GM23338 (cell line): ENCODE measurements at regions not wholly inside any gene's neighbourhood (a gene's known extent, or its start where the extent isn't known, plus 50 kb on each side); places are given as distances from the start of the nearest gene placed in this dataset.

Source experiments
- ATAC-seq: fragments of 200-7000 bp; cut with Tn5 transposase; 3 replicates; pipeline ENCODE4 v1.9.1; 2020
- DNase-seq: peaks from one replicate; pipeline ENCODE4 v3.0.0-alpha.2; 2015; ENCODE audit warnings: low spot score
- H2AFZ ChIP-seq: fragments of 200-600 bp; sonication (generic); 2 replicates; pipeline ENCODE4 v1.8.0; 2016; ENCODE audit warnings: antibody characterized with exemption, mild to moderate bottlenecking, moderate library complexity
- H3F3A ChIP-seq: fragments of 200-600 bp; sonication (generic); replicated peaks from 2 replicates; pipeline ENCODE4 v1.8.0; 2017; ENCODE audit warnings: antibody characterized with exemption, mixed run types, low read depth
- H3K27ac ChIP-seq: fragments of 200-600 bp; sonication (generic); 2 replicates; pipeline ENCODE4 v1.6.1; 2016; ENCODE audit warnings: low read depth
- H3K27me3 ChIP-seq: fragments of 200-600 bp; sonication (generic); 2 replicates; pipeline ENCODE4 v1.8.0; 2016; ENCODE audit warnings: mild to moderate bottlenecking, mixed run types, moderate library complexity; ENCODE audit not compliant: insufficient read depth
- H3K36me3 ChIP-seq: fragments of 200-600 bp; sonication (generic); 2 replicates; pipeline ENCODE4 v1.8.0; 2016; ENCODE audit warnings: mild to moderate bottlenecking; ENCODE audit not compliant: insufficient read depth
- H3K4me1 ChIP-seq: fragments of 200-600 bp; sonication (generic); 2 replicates; pipeline ENCODE4 v1.8.0; 2016; ENCODE audit warnings: mild to moderate bottlenecking, moderate library complexity; ENCODE audit not compliant: insufficient read depth
- H3K4me2 ChIP-seq: fragments of 200-600 bp; sonication (generic); 2 replicates; pipeline ENCODE4 v1.7.1; 2017; ENCODE audit warnings: mixed run types
- H3K4me3 ChIP-seq: fragments of 200-600 bp; sonication (generic); 2 replicates; pipeline ENCODE4 v1.6.1; 2016; ENCODE audit warnings: mixed run types
- H3K79me2 ChIP-seq: fragments of 200-600 bp; sonication (generic); replicated peaks from 2 replicates; pipeline ENCODE4 v1.8.0; 2017; ENCODE audit warnings: mild to moderate bottlenecking; ENCODE audit not compliant: insufficient read depth
- H3K9me2 ChIP-seq: fragments of 200-600 bp; sonication (generic); 2 replicates; pipeline ENCODE4 v1.8.0; 2017; ENCODE audit not compliant: insufficient read depth
- H4K20me1 ChIP-seq: fragments of 200-600 bp; sonication (generic); replicated peaks from 2 replicates; pipeline ENCODE4 v1.8.0; 2017; ENCODE audit warnings: mild to moderate bottlenecking; ENCODE audit not compliant: insufficient read depth
- H3K27ac Mint-ChIP-seq: 2 replicates; pipeline ENCODE4 v1.8.0; 2020; ENCODE audit warnings: inconsistent platforms, mild to moderate bottlenecking, moderate library complexity, mixed read lengths
- H3K27me3 Mint-ChIP-seq: 3 replicates; pipeline ENCODE4 v1.8.0; 2022; ENCODE audit warnings: low read depth, mild to moderate bottlenecking, moderate library complexity, mixed read lengths, inconsistent platforms; ENCODE audit not compliant: insufficient read depth, poor library complexity
- H3K36me3 Mint-ChIP-seq: 3 replicates; pipeline ENCODE4 v1.8.0; 2021; ENCODE audit warnings: low read depth, mild to moderate bottlenecking, inconsistent platforms, moderate library complexity, mixed read lengths
- H3K4me1 Mint-ChIP-seq: 3 replicates; pipeline ENCODE4 v1.8.0; 2020; ENCODE audit warnings: mild to moderate bottlenecking, inconsistent platforms, mixed read lengths
- H3K4me3 Mint-ChIP-seq: 3 replicates; pipeline ENCODE4 v1.8.0; 2021; ENCODE audit warnings: moderate library complexity, mild to moderate bottlenecking, inconsistent platforms, mixed read lengths
- H3K9me3 Mint-ChIP-seq: 3 replicates; pipeline ENCODE4 v1.8.0; 2020; ENCODE audit warnings: moderate library complexity, mild to moderate bottlenecking, inconsistent platforms, mixed read lengths
- CREB1 ChIP-seq: fragments of 250-450 bp; sonication (Bioruptor Pico); IDR thresholded peaks from 2 replicates; pipeline ENCODE4 v1.5.0; 2020; ENCODE audit warnings: low read depth, mild to moderate bottlenecking, moderate library complexity
- CTCF ChIP-seq, 2 experiments: fragments of 200-600 bp in 1 of 2; sonication (generic) in 1 of 2; conservative IDR thresholded peaks; 2 replicates each; pipeline versions ENCODE4 v1.5.1 to v1.6.1; 2016 to 2017; ENCODE audit warnings: antibody characterized with exemption in 2 of 2, low read depth in 2 of 2, mild to moderate bottlenecking in 2 of 2, moderate library complexity in 1 of 2
- ETS1 ChIP-seq: IDR thresholded peaks from 2 replicates; pipeline ENCODE4 v1.6.1; 2016; ENCODE audit warnings: antibody characterized with exemption
- EZH2 ChIP-seq: fragments of 200-600 bp; sonication (generic); IDR thresholded peaks from one replicate; pipeline ENCODE4 v1.8.0; 2017; ENCODE audit warnings: antibody characterized with exemption, mild to moderate bottlenecking, low read depth; ENCODE audit not compliant: unreplicated experiment
- EZH2phosphoT487 ChIP-seq: fragments of 200-600 bp; sonication (generic); IDR thresholded peaks from one replicate; pipeline ENCODE4 v1.8.1; 2018; ENCODE audit warnings: antibody characterized with exemption; ENCODE audit not compliant: unreplicated experiment
- JUNB ChIP-seq: IDR thresholded peaks from one replicate; pipeline ENCODE4 v1.6.1; 2016; ENCODE audit warnings: antibody characterized with exemption; ENCODE audit not compliant: unreplicated experiment
- NANOG ChIP-seq: IDR thresholded peaks from 2 replicates; pipeline ENCODE4 v1.6.1; 2016; ENCODE audit warnings: antibody characterized with exemption, borderline replicate concordance
- POLR2AphosphoS5 ChIP-seq: IDR thresholded peaks from 2 replicates; pipeline ENCODE4 v1.6.1; 2016; ENCODE audit warnings: antibody characterized with exemption, low read depth
- REST ChIP-seq: IDR thresholded peaks from one replicate; pipeline ENCODE4 v1.6.1; 2018; ENCODE audit warnings: antibody characterized with exemption; ENCODE audit not compliant: unreplicated experiment
- ZNF114 ChIP-seq: fragments of 250-450 bp; sonication (Bioruptor Pico); IDR thresholded peaks from 2 replicates; pipeline ENCODE4 v1.5.0; 2020; ENCODE audit warnings: mild to moderate bottlenecking, moderate library complexity
- ZNF462 ChIP-seq: fragments of 250-450 bp; sonication (Bioruptor Pico); IDR thresholded peaks from 2 replicates; pipeline ENCODE4 v1.5.0; 2020; ENCODE audit warnings: mild to moderate bottlenecking, moderate library complexity

GRCh38 chr18:34965566-34965965 lies 75.6 kb upstream of the MAPRE2 start (continued):
- no peak for TF ChIP-seq CTCF (conservative IDR thresholded peaks at IDR 0.05; ENCODE audit: low read depth in 2 of 2)
- no peak for TF ChIP-seq POLR2AphosphoS5
- no peak for TF ChIP-seq CREB1
- TF ChIP-seq NANOG, result no peak
- TF ChIP-seq ETS1, result no peak
- TF ChIP-seq REST, result no peak

- Mint-ChIP-seq H3K36me3 (no peaks in the 10 kb centered on the region), H3K4me3 (no peak overlapping the region), H3K4me1 (no peaks in the 10 kb centered on the region), H3K27ac (no peak overlapping the region), H3K9me3 (no peaks in the 10 kb centered on the region), H3K27me3 (peaks cover 4% of the 10 kb centered on the region)
- H3K4me3 ChIP-seq, result no peak overlapping the region
- H3F3A ChIP-seq, result no peaks in the 10 kb centered on the region
- H3K4me1 ChIP-seq, result no peaks in the 10 kb centered on the region
- no peaks in the 10 kb centered on the region for H3K36me3 ChIP-seq
- no peaks in the 10 kb centered on the region for H4K20me1 ChIP-seq
- no peak overlapping the region for H2AFZ ChIP-seq
- H3K27me3 ChIP-seq, result peaks cover 25% of the 10 kb centered on the region
- no peaks in the 10 kb centered on the region for H3K9me2 ChIP-seq
- DNase-seq (no peak), ATAC-seq (no peak)
- no peaks in the 10 kb centered on the region for H3K79me2 ChIP-seq
- no peak overlapping the region for H3K27ac ChIP-seq
- no peak overlapping the region for H3K4me2 ChIP-seq
- TF ChIP-seq EZH2phosphoT487 (no peak), JUNB (no peak), ETS1 (no peak), EZH2 (no peak), ZNF114 (CRISPR knock-in tag) (no peak), ZNF462 (CRISPR knock-in tag) (no peak), NANOG (no peak), POLR2AphosphoS5 (no peak), CREB1 (no peak)
Observed at GRCh38 chr18:34970106-34970505, 71.1 kb upstream of the MAPRE2 start.
